DMS114 treated with DMSO at 0.1 percent for 48 hours (cell line): ENCODE measurements at regions not wholly inside any gene's neighbourhood (a gene's known extent, or its start where the extent isn't known, plus 50 kb on each side); places are given as distances from the start of the nearest gene placed in this dataset.
"Not testable (repeated sequence)": the region's sequence is repeated elsewhere in the genome, so short reads cannot be mapped to it uniquely, and the experiment has no call there.

ENCODE experiments used
- DNase-seq: peaks from one replicate; lab custom pipeline; 2025; ENCODE audit not compliant: unreplicated experiment; lab: John Stamatoyannopoulos, UW

- no peak for DNase-seq
Observed at GRCh38 chr10:123269675-123270074, 115.5 kb downstream of the BUB3 start.

- no peak for DNase-seq
Observed at GRCh38 chr10:123270221-123270620, 116.0 kb downstream of the BUB3 start.

- no peak for DNase-seq
Observed at GRCh38 chr10:123270806-123271205, 116.6 kb downstream of the BUB3 start.

- no peak for DNase-seq
Observed at GRCh38 chr10:123272171-123272570, 118.0 kb downstream of the BUB3 start.

GRCh38 chr10:123274306-123275135, 120.3 kb downstream of the BUB3 start:
- DNase-seq = no peak

GRCh38 chr10:123275136-123275564, 120.9 kb downstream of the BUB3 start:
- no peak for DNase-seq

GRCh38 chr10:123278445-123278844, 124.2 kb downstream of the BUB3 start:
- no peak for DNase-seq

- not testable (repeated sequence) for DNase-seq
Observed at GRCh38 chr10:123283371-123283770, 129.2 kb downstream of the BUB3 start.

GRCh38 chr10:123284022-123284421, 129.8 kb downstream of the BUB3 start:
- DNase-seq = no peak

- DNase-seq = no peak
Observed at GRCh38 chr10:123287594-123288247, 133.5 kb downstream of the BUB3 start.

GRCh38 chr10:123289432-123289831, 135.2 kb downstream of the BUB3 start:
- DNase-seq = no peak

GRCh38 chr10:123294109-123294508, 139.9 kb downstream of the BUB3 start:
- DNase-seq = no peak

GRCh38 chr10:123294886-123295285, 140.7 kb downstream of the BUB3 start:
- no peak for DNase-seq

GRCh38 chr10:123295644-123296043, 141.4 kb downstream of the BUB3 start:
- DNase-seq = no peak

GRCh38 chr10:123297175-123297574, 143.0 kb downstream of the BUB3 start:
- no peak for DNase-seq

GRCh38 chr10:123298583-123298982, 144.4 kb downstream of the BUB3 start:
- DNase-seq = no peak

- no peak for DNase-seq
Observed at GRCh38 chr10:123299598-123299997, 145.4 kb downstream of the BUB3 start.

GRCh38 chr10:123301077-123301857, 147.1 kb downstream of the BUB3 start:
- DNase-seq = no peak

GRCh38 chr10:123303581-123304337, 149.6 kb downstream of the BUB3 start:
- DNase-seq = no peak

- DNase-seq = no peak
Observed at GRCh38 chr10:123305671-123306070, 151.5 kb downstream of the BUB3 start.

- DNase-seq = no peak
Observed at GRCh38 chr10:123306290-123306689, 152.1 kb downstream of the BUB3 start.
